Common myeloid progenitor, CD34-positive (primary cell): ENCODE measurements at regions not wholly inside any gene's neighbourhood (a gene's known extent, or its start where the extent isn't known, plus 50 kb on each side); places are given as distances from the start of the nearest gene placed in this dataset.
"Not testable (repeated sequence)": the region's sequence is repeated elsewhere in the genome, so short reads cannot be mapped to it uniquely, and the experiment has no call there.

ENCODE experiments used
- CTCF ChIA-PET: fragments of 350-600 bp; sonication (Branson Sonifier 250); formaldehyde crosslinking; loops from one replicate; lab custom pipeline; 2021; ENCODE audit warnings: antibody characterized with exemption; lab: Charles Lee
- POLR2A ChIA-PET: fragments of 350-600 bp; sonication (Branson Sonifier 250); formaldehyde crosslinking; loops from one replicate; lab custom pipeline; 2021; ENCODE audit warnings: antibody characterized with exemption; lab: Charles Lee
- DNase-seq, 3 donors: peaks; one replicate each; pipeline versions ENCODE4 v3.0.0 to v3.0.0-alpha.2; 2013
- H3K27ac ChIP-seq, 2 experiments: 1 replicate in 1 of 2; 2 replicates in 1 of 2; pipeline ENCODE4 v1.7.0; 2013; ENCODE audit warnings: inconsistent platforms in 2 of 2, low read length in 2 of 2, mild to moderate bottlenecking in 2 of 2, low read depth in 1 of 2, moderate library complexity in 1 of 2; ENCODE audit not compliant: severe bottlenecking in 2 of 2, insufficient read depth in 1 of 2, poor library complexity in 1 of 2
- H3K27me3 ChIP-seq, 5 experiments: replicated peaks in 2 of 5; 1 replicate in 3 of 5; 2 replicates in 2 of 5; pipeline versions ENCODE4 v1.6.1 to v1.7.0; 2013; ENCODE audit warnings: low read length in 4 of 5, mild to moderate bottlenecking in 2 of 5, moderate library complexity in 2 of 5, inconsistent platforms in 1 of 5; ENCODE audit not compliant: insufficient read depth in 5 of 5, control insufficient read depth in 4 of 5
- H3K36me3 ChIP-seq, 4 experiments: 1 replicate in 2 of 4; 2 replicates in 2 of 4; pipeline versions ENCODE4 v1.6.1 to v1.7.0; 2013; ENCODE audit warnings: low read length in 3 of 4, control low read depth in 1 of 4, mild to moderate bottlenecking in 1 of 4; ENCODE audit not compliant: control insufficient read depth in 4 of 4, insufficient read depth in 4 of 4
- H3K4me1 ChIP-seq, 4 experiments: 1 replicate in 3 of 4; 2 replicates in 1 of 4; pipeline versions ENCODE4 v1.6.1 to v1.7.1; 2013; ENCODE audit warnings: low read length in 3 of 4, mild to moderate bottlenecking in 3 of 4, control low read depth in 1 of 4, inconsistent platforms in 1 of 4, moderate library complexity in 1 of 4; ENCODE audit not compliant: control insufficient read depth in 4 of 4, insufficient read depth in 4 of 4; ENCODE audit errors: control extremely low read depth in 1 of 4
- H3K4me3 ChIP-seq, 7 experiments: 1 replicate in 4 of 7; 2 replicates in 3 of 7; pipeline versions ENCODE4 v1.5.1 to v1.7.0; 2013; ENCODE audit warnings: mild to moderate bottlenecking in 7 of 7, low read length in 6 of 7, moderate library complexity in 6 of 7, inconsistent platforms in 2 of 7, low read depth in 2 of 7, control low read depth in 1 of 7; ENCODE audit not compliant: insufficient read depth in 4 of 7, control insufficient read depth in 1 of 7; ENCODE audit errors: extremely low read depth in 1 of 7
- H3K9me3 ChIP-seq, 5 experiments: 1 replicate in 4 of 5; 2 replicates in 1 of 5; pipeline versions ENCODE4 v1.6.1 to v1.7.1; 2013; ENCODE audit warnings: low read length in 4 of 5, mild to moderate bottlenecking in 2 of 5, inconsistent platforms in 1 of 5, low read depth in 1 of 5, moderate library complexity in 1 of 5; ENCODE audit not compliant: control insufficient read depth in 4 of 5, insufficient read depth in 2 of 5; ENCODE audit errors: control extremely low read depth in 1 of 5
- WGBS: methylation state at CpG from one replicate; pipeline ENCODE4 v1.1.5; 2013; ENCODE audit not compliant: insufficient coverage; 5-methylcytosine and 5-hydroxymethylcytosine counted together

DNA sequence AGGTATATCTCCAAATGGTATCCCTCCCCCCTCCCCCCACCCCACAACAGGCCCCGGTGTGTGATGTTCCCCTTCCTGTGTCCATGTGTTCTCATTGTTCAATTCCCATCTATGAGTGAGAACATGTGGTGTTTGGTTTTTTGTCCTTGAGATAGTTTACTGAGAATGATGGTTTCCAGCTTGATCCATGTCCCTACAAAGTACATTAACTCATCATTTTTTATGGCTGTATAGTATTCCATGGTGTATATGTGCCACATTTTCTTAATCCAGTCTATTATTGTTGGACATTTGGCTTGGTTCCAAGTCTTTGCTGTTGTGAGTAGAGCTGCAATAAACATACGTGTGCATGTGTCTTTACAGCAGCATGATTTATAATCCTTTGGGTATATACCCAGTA, 135.8 kb upstream of the DST start:
- H3K36me3 ChIP-seq, H3K9me3 ChIP-seq, H3K27ac ChIP-seq, DNase-seq, H3K4me1 ChIP-seq, H3K27me3 ChIP-seq, H3K4me3 ChIP-seq, POLR2A ChIA-PET, CTCF ChIA-PET: not testable (repeated sequence)
- no CpG with 5 or more reads among the region's 2 CpGs for WGBS

DNA sequence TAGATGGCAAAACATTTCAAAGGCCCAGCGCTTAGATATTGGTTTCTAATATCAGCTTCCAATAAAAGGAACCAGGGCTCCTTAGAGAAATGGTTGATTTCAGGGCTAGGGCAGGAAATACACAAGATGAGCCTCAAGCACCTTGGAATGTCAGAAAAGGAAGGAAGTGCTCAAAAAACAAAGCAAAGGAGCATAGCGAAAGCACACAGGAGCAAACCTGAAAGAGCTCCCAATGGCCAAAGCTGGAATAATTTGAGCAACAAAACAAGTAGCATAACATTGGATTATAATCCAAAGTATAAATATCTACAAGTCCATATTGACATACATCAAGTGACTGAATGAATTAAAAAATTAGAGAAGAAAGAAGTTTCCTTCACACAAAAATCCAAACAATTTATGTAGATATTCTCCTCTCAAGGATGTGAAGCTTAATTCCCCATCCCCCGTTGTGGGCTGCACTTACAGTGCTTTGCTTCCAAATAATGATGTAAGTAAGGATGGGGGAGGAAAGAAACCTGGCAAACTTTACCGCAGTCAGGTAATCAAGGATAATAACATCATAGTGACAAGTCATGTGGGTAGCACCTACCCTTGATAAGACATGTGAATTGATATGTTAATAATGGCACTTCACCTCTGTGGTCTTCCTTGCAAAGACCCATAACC, 132.9 kb upstream of the DST start:
- no CpG with 5 or more reads among the region's 4 CpGs for WGBS
- Histone ChIP-seq H3K9me3 (no peaks in the 10 kb centered on the region), H3K36me3 (no peaks in the 10 kb centered on the region), H3K27me3 (no peaks in the 10 kb centered on the region), H3K4me3 (no peak overlapping the region), H3K27ac (no peak overlapping the region), H3K4me1 (peaks cover 0 to 3% (median 1%) of the 10 kb centered on the region in 4 experiments)
- ChIA-PET POLR2A (no interaction called here), CTCF (interaction anchor here (0.6 to 1.4 kb wide), 3 partner anchors 17 to 78 kb away, joined by 3 read pairs; no protein-coding TSS in a partner anchor)
- no peak for DNase-seq

DNA sequence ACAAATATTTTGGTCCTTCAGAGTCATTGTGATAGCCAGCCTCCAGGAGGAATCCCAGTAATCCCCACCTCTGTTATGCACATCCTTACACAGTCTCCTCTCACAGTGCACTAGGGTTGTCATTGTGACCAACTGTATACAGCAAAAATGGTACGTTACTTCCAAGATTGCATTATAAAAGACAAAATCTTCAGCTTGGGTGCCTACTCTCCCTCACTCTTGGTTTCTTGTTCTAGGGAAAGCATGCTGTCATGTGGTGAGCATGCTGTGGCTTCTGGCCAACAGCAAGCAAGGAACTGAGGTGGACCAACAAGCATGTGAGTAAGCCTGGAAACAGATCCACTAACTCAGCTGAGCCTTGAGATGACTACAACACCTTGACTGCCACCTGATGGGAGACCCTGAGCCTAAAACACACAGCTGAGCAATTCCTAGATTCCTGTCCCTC, 130.1 kb upstream of the DST start:
- no peaks in the 10 kb centered on the region for H3K27me3 ChIP-seq
- H3K4me1 ChIP-seq: peaks cover 0 to 3% (median 1%) of the 10 kb centered on the region in 4 experiments
- no peaks in the 10 kb centered on the region for H3K36me3 ChIP-seq
- H3K9me3 ChIP-seq: no peaks in the 10 kb centered on the region
- DNase-seq: peak in 2 of 3 donors; percentile 18 to 29
- no CpG with 5 or more reads among the region's 1 CpG for WGBS
- H3K4me3 ChIP-seq: no peak overlapping the region
- POLR2A ChIA-PET: no interaction called here
- no peak overlapping the region for H3K27ac ChIP-seq
- CTCF ChIA-PET: no interaction called here

DNA sequence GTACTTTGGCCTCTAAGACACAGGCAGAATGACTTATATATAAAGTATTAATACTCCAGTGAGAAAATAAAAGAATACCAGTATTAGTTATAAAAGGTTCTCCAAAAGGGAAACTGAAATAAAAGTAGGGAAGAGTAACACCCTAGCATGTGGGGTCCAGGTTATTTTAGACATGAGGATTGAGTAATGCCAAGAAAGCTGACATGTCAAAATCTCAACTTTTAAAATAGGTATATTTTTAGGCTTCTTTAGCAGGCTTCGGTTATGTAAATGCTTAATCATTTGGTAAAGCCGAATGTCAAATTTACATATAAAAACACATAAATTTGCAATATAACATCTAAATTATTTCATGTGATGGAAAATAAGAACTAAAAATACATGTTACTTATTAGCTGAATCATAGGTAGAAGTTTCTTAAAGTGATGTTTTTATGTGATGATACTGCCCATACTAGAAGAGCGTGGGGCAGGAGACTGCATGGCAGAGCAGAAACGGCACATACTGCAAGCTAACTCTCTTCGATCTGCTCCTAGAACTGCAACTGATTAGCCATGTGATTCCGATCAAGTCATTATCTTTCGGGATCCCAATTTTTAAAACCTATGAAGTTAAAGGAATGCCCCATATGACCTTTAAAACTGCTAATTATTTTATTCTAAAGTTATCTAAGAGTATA, 129.4 kb upstream of the DST start:
- H3K4me1 ChIP-seq: peaks cover 0 to 3% (median 1%) of the 10 kb centered on the region in 4 experiments
- H3K27me3 ChIP-seq: no peaks in the 10 kb centered on the region
- no peak for DNase-seq
- H3K9me3 ChIP-seq: no peaks in the 10 kb centered on the region
- H3K27ac ChIP-seq: no peak overlapping the region
- H3K4me3 ChIP-seq: no peak overlapping the region
- POLR2A ChIA-PET: no interaction called here
- WGBS: 97% methylated on average over 5 of the region's 7 CpGs
- CTCF ChIA-PET: interaction anchor here (1.4 kb wide), 1 partner anchor 14 kb away, joined by 3 read pairs; no protein-coding TSS in a partner anchor
- H3K36me3 ChIP-seq: no peaks in the 10 kb centered on the region

DNA sequence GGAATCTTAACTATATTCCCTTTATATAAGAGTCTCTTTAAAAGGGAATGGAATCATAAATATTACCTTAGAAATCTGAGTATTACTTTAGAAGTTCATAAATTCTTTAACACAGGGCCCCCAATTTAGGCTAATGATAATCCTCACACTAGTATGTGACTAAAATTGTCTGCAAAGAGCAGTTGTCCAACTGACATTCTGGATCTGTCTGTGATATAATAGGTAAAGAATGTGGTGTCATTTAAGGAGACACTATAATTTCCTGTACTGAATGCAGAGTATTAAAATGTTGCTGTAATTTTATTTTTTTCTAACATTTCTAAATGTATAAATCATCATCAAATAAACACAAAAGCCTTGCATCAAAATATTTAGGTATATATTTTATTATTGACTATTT, 128.5 kb upstream of the DST start:
- CTCF ChIA-PET: interaction anchor here (1.4 to 1.7 kb wide), 2 partner anchors 13 to 59 kb away, joined by 3 read pairs; no protein-coding TSS in a partner anchor
- Histone ChIP-seq H3K9me3 (no peaks in the 10 kb centered on the region), H3K36me3 (no peaks in the 10 kb centered on the region), H3K27ac (no peak overlapping the region), H3K4me3 (no peak overlapping the region), H3K4me1 (peaks cover 0 to 3% (median 1%) of the 10 kb centered on the region in 4 experiments), H3K27me3 (no peaks in the 10 kb centered on the region)
- DNase-seq: no peak
- POLR2A ChIA-PET: no interaction called here

DNA sequence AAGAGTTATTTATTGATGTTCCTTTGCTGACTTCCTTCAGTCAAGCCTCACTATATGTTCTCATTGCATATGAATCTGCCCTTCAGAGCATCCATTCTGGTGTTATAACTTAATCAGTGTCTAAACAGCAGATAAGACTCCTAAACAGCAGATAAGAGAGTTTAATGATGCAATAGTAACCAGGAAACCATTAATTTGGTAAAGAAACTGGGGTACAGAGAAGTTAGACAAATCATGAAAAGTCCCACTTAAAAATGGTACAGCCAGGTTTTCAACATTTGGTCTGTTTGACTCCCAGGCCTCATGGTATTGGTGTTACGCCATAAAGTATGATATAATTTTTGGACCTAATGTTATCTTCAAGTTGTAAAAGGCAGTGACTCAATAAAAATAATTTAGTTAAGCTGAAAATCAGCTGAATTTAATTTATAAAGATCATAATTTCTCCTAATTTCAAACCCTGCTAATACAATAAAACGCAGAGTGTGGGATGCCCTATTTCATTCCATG, 127.4 kb upstream of the DST start:
- ChIA-PET POLR2A (interaction anchor here (0.5 kb wide), 1 partner anchor 293 kb away, joined by 3 read pairs; no protein-coding TSS in a partner anchor), CTCF (interaction anchor here (1.3 to 1.7 kb wide), 3 partner anchors 58 to 81 kb away, joined by 3 to 4 read pairs (median 3); no protein-coding TSS in a partner anchor)
- Histone ChIP-seq H3K27ac (no peak overlapping the region), H3K9me3 (no peaks in the 10 kb centered on the region), H3K27me3 (no peaks in the 10 kb centered on the region), H3K4me3 (no peak overlapping the region), H3K4me1 (peaks cover 0 to 2% (median 0%) of the 10 kb centered on the region in 4 experiments), H3K36me3 (no peaks in the 10 kb centered on the region)
- 100% methylated on average over 1 of the region's 2 CpGs for WGBS
- no peak for DNase-seq
